OCI-LY3 (cell line): ENCODE measurements at regions not wholly inside any gene's neighbourhood (a gene's known extent, or its start where the extent isn't known, plus 50 kb on each side); places are given as distances from the start of the nearest gene placed in this dataset.

Source experiments
- H2AFZ ChIP-seq: fragments of 200-600, 300-600 bp; shearing (Covaris generic); 2 replicates; pipeline ENCODE4 v1.6.0; 2014; ENCODE audit warnings: antibody characterized with exemption, low read depth, low read length
- H3K27ac ChIP-seq: fragments of 200-600, 300-600 bp; sonication (generic); 2 replicates; pipeline ENCODE4 v1.5.1; 2014; ENCODE audit warnings: mild to moderate bottlenecking, low read length, moderate library complexity, mixed read lengths
- H3K27me3 ChIP-seq: fragments of 200-600, 300-600 bp; sonication (generic); 2 replicates; pipeline ENCODE4 v1.6.1; 2014; ENCODE audit warnings: low read depth, low read length, mixed read lengths
- H3K36me3 ChIP-seq: fragments of 200-600, 300-600 bp; sonication (generic); replicated peaks from 2 replicates; pipeline ENCODE3; 2014; ENCODE audit warnings: low read depth, low read length, mixed read lengths
- H3K4me1 ChIP-seq: fragments of 300-600, 200-600 bp; sonication (generic); 2 replicates; pipeline ENCODE4 v1.6.1; 2014; ENCODE audit warnings: low read length, mixed read lengths
- H3K4me2 ChIP-seq: fragments of 200-600, 300-600 bp; sonication (generic); 2 replicates; pipeline ENCODE4 v1.6.1; 2014; ENCODE audit warnings: low read length, mixed read lengths
- H3K4me3 ChIP-seq: fragments of 300-600, 200-600 bp; sonication (generic); 2 replicates; pipeline ENCODE4 v1.5.1; 2014; ENCODE audit warnings: antibody characterized with exemption, mild to moderate bottlenecking, low read length, moderate library complexity
- H3K79me2 ChIP-seq: fragments of 300-600, 200-600 bp; shearing (Covaris generic); 2 replicates; pipeline ENCODE4 v1.6.1; 2014; ENCODE audit warnings: mild to moderate bottlenecking, low read length, mixed read lengths
- H3K9ac ChIP-seq: fragments of 300-600, 200-600 bp; shearing (Covaris generic); 2 replicates; pipeline ENCODE4 v1.6.0; 2014; ENCODE audit warnings: mild to moderate bottlenecking, low read length, moderate library complexity
- H3K9me3 ChIP-seq: fragments of 200-600, 300-600 bp; shearing (Covaris generic); 2 replicates; pipeline ENCODE4 v1.6.1; 2014; ENCODE audit warnings: low read length, mixed read lengths; ENCODE audit not compliant: insufficient read depth
- H4K20me1 ChIP-seq: fragments of 200-600, 300-600 bp; sonication (generic); 2 replicates; pipeline ENCODE4 v1.6.1; 2016; ENCODE audit warnings: low read length, mixed read lengths; ENCODE audit not compliant: insufficient read depth
- CTCF ChIP-seq: fragments of 200-600, 300-600 bp; sonication (generic); IDR thresholded peaks from 2 replicates; pipeline ENCODE4 v1.5.1; 2014; ENCODE audit warnings: antibody characterized with exemption, low read length, low read depth
- EZH2phosphoT487 ChIP-seq: fragments of 200-600 bp; shearing (Covaris generic); IDR thresholded peaks from 2 replicates; pipeline ENCODE4 v1.6.1; 2018; ENCODE audit warnings: antibody characterized with exemption, mixed run types, low read depth

GRCh38 chrX:2147928-2148327 is 352.8 kb downstream of the DHRSX start:
- Histone ChIP-seq H3K27ac (no peak overlapping the region), H3K9ac (no peak overlapping the region), H3K4me3 (no peak overlapping the region), H3K36me3 (peaks cover 7% of the 10 kb centered on the region), H4K20me1 (no peaks in the 10 kb centered on the region), H3K79me2 (no peaks in the 10 kb centered on the region), H2AFZ (no peak overlapping the region), H3K4me1 (no peaks in the 10 kb centered on the region), H3K9me3 (peaks cover 14% of the 10 kb centered on the region), H3K4me2 (no peak overlapping the region), H3K27me3 (no peaks in the 10 kb centered on the region)
- no peak for TF ChIP-seq EZH2phosphoT487
- no peak for TF ChIP-seq CTCF

DNA sequence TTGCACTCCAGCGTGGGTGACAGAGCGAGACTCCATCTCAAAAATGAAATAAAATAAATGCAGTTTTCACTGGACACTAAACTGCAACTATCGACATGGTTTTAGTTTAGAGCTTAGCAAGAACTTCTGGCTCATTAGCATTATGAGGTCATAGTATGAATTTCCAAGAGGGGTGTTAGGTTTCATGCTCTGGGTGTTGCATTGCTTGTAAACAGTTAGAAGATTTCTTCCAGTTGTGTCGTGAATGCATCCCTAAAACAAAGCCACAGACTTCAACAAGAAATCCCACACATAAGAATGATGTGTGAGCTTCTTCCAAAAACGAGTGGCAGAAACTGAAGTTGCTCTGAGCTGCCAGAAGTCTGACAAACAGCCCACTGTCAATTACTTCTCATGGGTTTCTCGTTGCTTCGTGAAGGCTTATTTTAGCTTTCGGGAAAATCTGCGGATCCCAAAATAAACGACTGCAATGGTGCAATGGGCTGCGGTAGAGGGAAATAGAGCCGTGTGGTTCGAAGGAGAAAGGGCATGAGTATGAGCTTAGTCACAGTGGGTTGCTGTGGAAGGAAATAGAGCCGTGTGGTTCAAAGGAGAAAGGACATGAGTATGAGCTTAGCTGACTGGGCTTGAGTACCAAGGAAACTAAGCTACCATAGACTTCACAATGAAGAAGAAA is 354.9 kb downstream of the DHRSX start:
- H3K36me3 ChIP-seq, result peaks cover 7% of the 10 kb centered on the region
- no peak overlapping the region for H3K4me2 ChIP-seq
- no peak overlapping the region for H3K27ac ChIP-seq
- no peaks in the 10 kb centered on the region for H3K4me1 ChIP-seq
- H3K79me2 ChIP-seq, result no peaks in the 10 kb centered on the region
- no peak overlapping the region for H2AFZ ChIP-seq
- H3K27me3 ChIP-seq, result no peaks in the 10 kb centered on the region
- H3K4me3 ChIP-seq, result no peak overlapping the region
- peaks cover 32% of the 10 kb centered on the region for H3K9me3 ChIP-seq
- TF ChIP-seq CTCF, result no peak
- no peak for TF ChIP-seq EZH2phosphoT487
- no peak overlapping the region for H3K9ac ChIP-seq
- H4K20me1 ChIP-seq, result no peaks in the 10 kb centered on the region

DNA sequence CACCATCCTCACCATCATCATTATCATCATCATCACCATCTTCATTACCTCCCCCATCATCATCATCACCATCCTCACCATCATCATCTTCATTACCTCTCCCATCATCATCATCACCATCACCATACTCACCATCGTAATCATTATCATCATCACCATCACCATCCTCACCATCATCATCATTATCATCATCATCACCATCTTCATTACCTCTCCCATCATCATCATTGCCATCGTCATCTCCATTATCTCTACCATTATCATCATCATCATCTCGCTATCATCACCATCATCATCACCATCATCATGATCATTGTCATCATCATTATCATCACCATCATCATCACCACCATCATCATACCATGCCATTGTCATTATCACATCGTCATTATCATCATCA is 362.9 kb downstream of the DHRSX start:
- Histone ChIP-seq H3K9me3 (peaks cover 21% of the 10 kb centered on the region), H2AFZ (no peak overlapping the region), H3K27ac (no peak overlapping the region), H3K4me3 (no peak overlapping the region), H3K4me2 (no peak overlapping the region), H3K4me1 (no peaks in the 10 kb centered on the region), H3K9ac (no peak overlapping the region), H3K36me3 (no peaks in the 10 kb centered on the region), H3K79me2 (no peaks in the 10 kb centered on the region), H3K27me3 (no peaks in the 10 kb centered on the region), H4K20me1 (no peaks in the 10 kb centered on the region)
- no peak for TF ChIP-seq CTCF
- TF ChIP-seq EZH2phosphoT487, result no peak

GRCh38 chrX:2136848-2137247 is 363.9 kb downstream of the DHRSX start:
- Histone ChIP-seq H3K79me2 (no peaks in the 10 kb centered on the region), H3K27ac (no peak overlapping the region), H2AFZ (no peak overlapping the region), H3K9ac (no peak overlapping the region), H3K4me1 (no peaks in the 10 kb centered on the region), H3K36me3 (no peaks in the 10 kb centered on the region), H3K4me2 (no peak overlapping the region), H3K27me3 (no peaks in the 10 kb centered on the region), H3K4me3 (no peak overlapping the region), H3K9me3 (peaks cover 13% of the 10 kb centered on the region), H4K20me1 (no peaks in the 10 kb centered on the region)
- TF ChIP-seq EZH2phosphoT487, result no peak
- no peak for TF ChIP-seq CTCF
